ENCODE measurements at regions not wholly inside any gene's neighbourhood (a gene's known extent, or its start where the extent isn't known, plus 50 kb on each side); places are given as distances from the start of the nearest gene placed in this dataset.

GRCh38 chr9:99416007-99416406, 193.9 kb downstream of the SEC61B start:
- ATAC-seq (ENCODE audit: low FRiP score in 2 of 2) (no peak), DNase-seq (no peak)
- Histone ChIP-seq H3K27ac (no peak overlapping the region), H3K36me3 (no peaks in the 10 kb centered on the region), H3K27me3 (no peaks in the 10 kb centered on the region), H3K9me3 (no peaks in the 10 kb centered on the region), H3K4me1 (no peaks in the 10 kb centered on the region), H3K4me3 (no peak overlapping the region)
- 52 to 72% methylated on average over 2 of the region's 2 CpGs for WGBS, 2 donors
- TF ChIP-seq POLR2A (IDR thresholded peaks at IDR 0.05), result no peak
- no peak for TF ChIP-seq POLR2AphosphoS5 (IDR thresholded peaks at IDR 0.05)
- TF ChIP-seq CTCF (IDR thresholded peaks at IDR 0.05), result no peak
- TF ChIP-seq EP300 (IDR thresholded peaks at IDR 0.05), result no peak

- TF ChIP-seq CTCF (IDR thresholded peaks at IDR 0.05), result no peak
- no peak for TF ChIP-seq POLR2A (IDR thresholded peaks at IDR 0.05)
- no peak for TF ChIP-seq EP300 (IDR thresholded peaks at IDR 0.05)
- TF ChIP-seq POLR2AphosphoS5 (IDR thresholded peaks at IDR 0.05), result no peak
- Histone ChIP-seq H3K27ac (no peak overlapping the region), H3K27me3 (no peaks in the 10 kb centered on the region), H3K4me1 (no peaks in the 10 kb centered on the region), H3K9me3 (no peaks in the 10 kb centered on the region), H3K4me3 (no peak overlapping the region), H3K36me3 (no peaks in the 10 kb centered on the region)
- no peak for DNase-seq
- 73 to 75% methylated on average over 4 of the region's 4 CpGs for WGBS, 2 donors
- no peak for ATAC-seq (ENCODE audit: low FRiP score in 2 of 2)
Observed at GRCh38 chr9:99419070-99419469, 197.0 kb downstream of the SEC61B start.

GRCh38 chr9:99421369-99421768, 199.3 kb downstream of the SEC61B start:
- Histone ChIP-seq H3K27ac (no peak overlapping the region), H3K4me3 (no peak overlapping the region), H3K9me3 (no peaks in the 10 kb centered on the region), H3K27me3 (no peaks in the 10 kb centered on the region), H3K4me1 (no peaks in the 10 kb centered on the region), H3K36me3 (no peaks in the 10 kb centered on the region)
- WGBS, 2 donors, result 62 to 69% methylated on average over 4 of the region's 4 CpGs
- TF ChIP-seq POLR2A (IDR thresholded peaks at IDR 0.05) (no peak), EP300 (IDR thresholded peaks at IDR 0.05) (no peak), POLR2AphosphoS5 (IDR thresholded peaks at IDR 0.05) (no peak), CTCF (IDR thresholded peaks at IDR 0.05) (no peak)
- DNase-seq (no peak), ATAC-seq (ENCODE audit: low FRiP score in 2 of 2) (no peak)

GRCh38 chr9:99425124-99425523, 203.0 kb downstream of the SEC61B start:
- Histone ChIP-seq H3K4me3 (no peak overlapping the region), H3K27ac (no peak overlapping the region), H3K4me1 (no peaks in the 10 kb centered on the region), H3K9me3 (no peaks in the 10 kb centered on the region), H3K36me3 (no peaks in the 10 kb centered on the region), H3K27me3 (no peaks in the 10 kb centered on the region)
- TF ChIP-seq POLR2AphosphoS5 (IDR thresholded peaks at IDR 0.05), result no peak
- no peak for TF ChIP-seq CTCF (IDR thresholded peaks at IDR 0.05)
- no peak for TF ChIP-seq EP300 (IDR thresholded peaks at IDR 0.05)
- no peak for TF ChIP-seq POLR2A (IDR thresholded peaks at IDR 0.05)
- ATAC-seq (ENCODE audit: low FRiP score in 2 of 2), result no peak
- DNase-seq, result no peak

- H3K9me3 ChIP-seq, result no peaks in the 10 kb centered on the region
- no peak overlapping the region for H3K27ac ChIP-seq
- H3K27me3 ChIP-seq, result no peaks in the 10 kb centered on the region
- DNase-seq (no peak), ATAC-seq (ENCODE audit: low FRiP score in 2 of 2) (no peak)
- H3K4me1 ChIP-seq, result no peaks in the 10 kb centered on the region
- WGBS, 2 donors, result 33 to 40% methylated on average over 1 of the region's 1 CpG
- no peaks in the 10 kb centered on the region for H3K36me3 ChIP-seq
- no peak overlapping the region for H3K4me3 ChIP-seq
- TF ChIP-seq CTCF (IDR thresholded peaks at IDR 0.05) (no peak), POLR2A (IDR thresholded peaks at IDR 0.05) (no peak), POLR2AphosphoS5 (IDR thresholded peaks at IDR 0.05) (no peak), EP300 (IDR thresholded peaks at IDR 0.05) (no peak)
Observed at GRCh38 chr9:99425923-99426842, 204.1 kb downstream of the SEC61B start.

All from upper lobe of left lung (tissue), 6 donors.